CD4-positive, alpha-beta T cell (primary cell): ENCODE measurements at regions not wholly inside any gene's neighbourhood (a gene's known extent, or its start where the extent isn't known, plus 50 kb on each side); places are given as distances from the start of the nearest gene placed in this dataset.

ENCODE experiments used
- ATAC-seq: fragments of 200-7000 bp; cut with Tn5 transposase; one replicate; pipeline ENCODE4 v1.10.0; 2022; ENCODE audit warnings: mild to moderate bottlenecking; ENCODE audit not compliant: poor library complexity
- CTCF ChIA-PET: fragments of 350-600 bp; sonication (Branson Sonifier 250); formaldehyde crosslinking; loops from one replicate; lab custom pipeline; 2021; ENCODE audit warnings: antibody characterized with exemption, inconsistent platforms; lab: Charles Lee
- POLR2A ChIA-PET: fragments of 350-600 bp; sonication (Branson Sonifier 250); formaldehyde crosslinking; loops from one replicate; lab custom pipeline; 2021; ENCODE audit warnings: antibody characterized with exemption, inconsistent platforms; lab: Charles Lee
- DNase-seq, 14 experiments: peaks; one replicate each; pipeline ENCODE4 v3.0.0-alpha.2; 2013 to 2020; ENCODE audit warnings: mixed read lengths in 2 of 14
- H3K27ac ChIP-seq, 2 donors: one replicate each; pipeline versions ENCODE4 v1.5.1 to v1.7.0; 2013; ENCODE audit warnings: low read length in 2 of 2, low read depth in 1 of 2, mild to moderate bottlenecking in 1 of 2
- H3K27me3 ChIP-seq, 2 experiments: 1 replicate in 1 of 2; 2 replicates in 1 of 2; pipeline versions ENCODE4 v1.6.1 to v1.7.0; 2013; ENCODE audit warnings: low read length in 2 of 2, control low read depth in 1 of 2, mild to moderate bottlenecking in 1 of 2, moderate library complexity in 1 of 2; ENCODE audit not compliant: insufficient read depth in 2 of 2, control insufficient read depth in 1 of 2
- H3K36me3 ChIP-seq: one replicate; pipeline ENCODE4 v1.6.1; 2013; ENCODE audit warnings: low read length, control low read depth; ENCODE audit not compliant: insufficient read depth
- H3K4me1 ChIP-seq: one replicate; pipeline ENCODE4 v1.6.1; 2013; ENCODE audit warnings: low read length, control low read depth; ENCODE audit not compliant: insufficient read depth
- H3K4me3 ChIP-seq: one replicate; pipeline ENCODE4 v1.5.1; 2013; ENCODE audit warnings: mild to moderate bottlenecking, low read length, moderate library complexity
- H3K9me3 ChIP-seq, 2 experiments: 1 replicate in 1 of 2; 2 replicates in 1 of 2; pipeline versions ENCODE4 v1.6.1 to v1.7.0; 2013; ENCODE audit warnings: low read length in 2 of 2, mild to moderate bottlenecking in 2 of 2, control low read depth in 1 of 2, moderate library complexity in 1 of 2; ENCODE audit not compliant: control insufficient read depth in 1 of 2, insufficient read depth in 1 of 2
- H3K27ac Mint-ChIP-seq: one replicate; pipeline ENCODE4 v1.8.0; 2020; ENCODE audit warnings: mixed read lengths
- H3K27me3 Mint-ChIP-seq: one replicate; pipeline ENCODE4 v1.8.0; 2021; ENCODE audit warnings: mixed read lengths
- H3K36me3 Mint-ChIP-seq: one replicate; pipeline ENCODE4 v1.8.0; 2021; ENCODE audit warnings: low read depth, mixed read lengths
- H3K4me1 Mint-ChIP-seq: one replicate; pipeline ENCODE4 v1.8.0; 2021; ENCODE audit warnings: low read depth, mixed read lengths
- H3K4me3 Mint-ChIP-seq: one replicate; pipeline ENCODE4 v1.8.0; 2020; ENCODE audit warnings: mild to moderate bottlenecking, mixed read lengths
- H3K9me3 Mint-ChIP-seq: one replicate; pipeline ENCODE4 v1.8.0; 2020; ENCODE audit warnings: mixed read lengths
- CTCF ChIP-seq: fragments of 200-600 bp; IDR thresholded peaks from one replicate; pipeline ENCODE4 v1.8.0; 2022; ENCODE audit warnings: antibody characterized with exemption, mild to moderate bottlenecking
- intact Hi-C, 2 experiments: fragments of 100-400 bp; cut with DNase I in 1 of 2; cut with micrococcal nuclease in 1 of 2; formaldehyde crosslinking; loops; one replicate each; pipeline versions ENCODE4 v1.15.1 to v1.9.0; 2023 to 2025; cut with DNase I, micrococcal nuclease

- Mint-ChIP-seq H3K36me3 (no peaks in the 10 kb centered on the region), H3K9me3 (no peaks in the 10 kb centered on the region), H3K27ac (no peak overlapping the region), H3K4me3 (no peak overlapping the region), H3K4me1 (no peaks in the 10 kb centered on the region), H3K27me3 (peaks cover 69% of the 10 kb centered on the region)
- ATAC-seq: no peak
- POLR2A ChIA-PET: no interaction called here
- no peak for TF ChIP-seq CTCF
- Histone ChIP-seq H3K4me1 (no peaks in the 10 kb centered on the region), H3K9me3 (no peaks in the 10 kb centered on the region), H3K27ac (no peak overlapping the region), H3K4me3 (no peak overlapping the region), H3K27me3 (peaks cover 5 to 38% of the 10 kb centered on the region in 2 experiments), H3K36me3 (no peaks in the 10 kb centered on the region)
- no peak for DNase-seq
- CTCF ChIA-PET: no interaction called here
- intact Hi-C loops: loop anchor here in 1 of 2 experiments (10.0 kb wide), 1 partner anchor 681 kb away; no protein-coding TSS in a partner anchor
These were observed 194.3 kb downstream of the MTX2 start for GRCh38 chr2:176463546-176463945.

DNA sequence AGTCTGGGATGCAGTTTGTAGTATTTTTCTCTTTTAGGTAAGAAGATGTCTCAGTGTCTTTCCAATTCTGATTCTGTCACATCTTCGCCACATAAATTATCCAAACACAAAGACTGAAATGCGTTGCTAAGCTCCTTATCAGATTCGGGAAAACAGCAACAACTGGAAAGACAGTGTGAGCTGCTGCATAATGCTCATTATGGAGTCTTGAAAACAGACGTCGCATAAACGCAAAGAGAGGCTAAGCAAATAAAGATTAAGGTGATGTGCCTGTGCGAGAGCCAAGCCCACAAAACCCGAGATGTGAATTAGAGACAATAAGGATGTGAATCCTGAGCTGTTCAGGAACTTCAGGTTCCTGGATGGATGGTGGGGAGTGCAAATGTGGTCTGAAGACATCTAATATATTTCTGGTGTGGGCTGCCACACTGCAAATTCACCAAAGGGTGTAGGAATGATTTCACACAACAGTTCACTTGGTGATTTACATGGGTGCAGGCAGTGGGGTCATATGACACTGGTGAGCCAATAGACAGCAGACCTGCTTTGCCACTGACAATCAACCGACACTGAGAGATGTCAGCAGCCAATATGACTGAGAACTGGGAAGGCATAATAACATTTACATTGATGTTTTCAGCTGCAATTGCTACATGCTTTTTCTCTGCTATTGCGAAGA, 195.8 kb downstream of the MTX2 start:
- ChIA-PET CTCF (no interaction called here), POLR2A (interaction anchor here (0.5 kb wide), 1 partner anchor 765 kb away, joined by 4 read pairs; no protein-coding TSS in a partner anchor)
- Histone ChIP-seq H3K4me1 (no peaks in the 10 kb centered on the region), H3K4me3 (no peak overlapping the region), H3K9me3 (no peaks in the 10 kb centered on the region), H3K27me3 (peaks cover 5 to 30% of the 10 kb centered on the region in 2 experiments), H3K36me3 (no peaks in the 10 kb centered on the region), H3K27ac (no peak overlapping the region)
- Mint-ChIP-seq H3K4me3 (no peak overlapping the region), H3K9me3 (no peaks in the 10 kb centered on the region), H3K27me3 (peaks cover 55% of the 10 kb centered on the region), H3K27ac (no peak overlapping the region), H3K4me1 (no peaks in the 10 kb centered on the region), H3K36me3 (no peaks in the 10 kb centered on the region)
- intact Hi-C loops: loop anchor here in 1 of 2 experiments (10.0 kb wide), 1 partner anchor 680 kb away; no protein-coding TSS in a partner anchor
- no peak for TF ChIP-seq CTCF
- no peak for ATAC-seq
- DNase-seq: no peak

GRCh38 chr2:176466918-176467452, 197.7 kb downstream of the MTX2 start:
- no peak for TF ChIP-seq CTCF
- Histone ChIP-seq H3K9me3 (no peaks in the 10 kb centered on the region), H3K4me1 (no peaks in the 10 kb centered on the region), H3K4me3 (no peak overlapping the region), H3K36me3 (no peaks in the 10 kb centered on the region), H3K27me3 (peaks cover 5 to 25% of the 10 kb centered on the region in 2 experiments), H3K27ac (no peak overlapping the region)
- POLR2A ChIA-PET: no interaction called here
- Mint-ChIP-seq H3K9me3 (no peaks in the 10 kb centered on the region), H3K27me3 (peaks cover 44% of the 10 kb centered on the region), H3K4me3 (no peak overlapping the region), H3K36me3 (no peaks in the 10 kb centered on the region), H3K27ac (no peak overlapping the region), H3K4me1 (peaks cover 7% of the 10 kb centered on the region)
- ATAC-seq: no peak
- intact Hi-C loops: loop anchor here in 1 of 2 experiments (10.0 kb wide), 1 partner anchor 678 kb away; no protein-coding TSS in a partner anchor
- DNase-seq: no peak
- CTCF ChIA-PET: interaction anchor here (1.2 kb wide), 1 partner anchor 12 kb away, joined by 8 read pairs; no protein-coding TSS in a partner anchor
